Stimulated activated CD8-positive, alpha-beta memory T cell treated with anti-CD3 and anti-CD28 coated beads, Interleukin-15, amount 100 ng/mL, for 1 hour (primary cell): ENCODE measurements at regions not wholly inside any gene's neighbourhood (a gene's known extent, or its start where the extent isn't known, plus 50 kb on each side); places are given as distances from the start of the nearest gene placed in this dataset.

Experiments
- DNase-seq: peaks from one replicate; pipeline ENCODE4 v3.0.0-alpha.2; 2020; ENCODE audit warnings: low read depth

DNA sequence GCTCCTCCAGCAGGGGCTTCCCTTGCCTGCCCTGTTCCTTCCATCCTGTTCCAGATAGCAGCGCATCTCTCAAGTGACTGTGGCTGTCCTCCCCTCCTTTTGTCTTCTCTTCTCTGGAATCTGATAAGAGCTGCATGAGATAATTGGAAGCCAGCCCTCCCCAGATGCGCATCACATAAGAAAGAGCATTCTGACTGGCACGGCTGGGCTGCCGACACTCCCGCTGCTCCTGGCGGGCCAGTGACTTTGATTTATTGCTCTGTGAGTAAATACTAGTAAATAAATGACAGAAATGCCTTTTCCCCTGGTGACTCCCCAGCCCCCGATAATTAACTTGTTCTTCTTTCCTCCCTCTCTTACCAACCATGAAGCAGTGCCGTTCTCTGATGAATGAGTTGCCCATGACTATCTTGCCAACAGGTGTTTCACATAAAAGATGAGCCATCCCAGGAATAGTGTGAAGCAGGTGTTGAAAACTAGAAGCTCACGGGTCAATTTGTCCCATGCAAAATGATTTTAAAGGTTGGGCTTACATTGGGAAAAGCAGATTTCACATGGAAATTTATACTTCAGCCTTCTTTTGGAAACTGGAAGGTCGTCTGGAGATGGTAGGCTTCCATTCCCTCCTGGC, 212.3 kb downstream of the ERCC6L2 start:
- DNase-seq = no peak

DNA sequence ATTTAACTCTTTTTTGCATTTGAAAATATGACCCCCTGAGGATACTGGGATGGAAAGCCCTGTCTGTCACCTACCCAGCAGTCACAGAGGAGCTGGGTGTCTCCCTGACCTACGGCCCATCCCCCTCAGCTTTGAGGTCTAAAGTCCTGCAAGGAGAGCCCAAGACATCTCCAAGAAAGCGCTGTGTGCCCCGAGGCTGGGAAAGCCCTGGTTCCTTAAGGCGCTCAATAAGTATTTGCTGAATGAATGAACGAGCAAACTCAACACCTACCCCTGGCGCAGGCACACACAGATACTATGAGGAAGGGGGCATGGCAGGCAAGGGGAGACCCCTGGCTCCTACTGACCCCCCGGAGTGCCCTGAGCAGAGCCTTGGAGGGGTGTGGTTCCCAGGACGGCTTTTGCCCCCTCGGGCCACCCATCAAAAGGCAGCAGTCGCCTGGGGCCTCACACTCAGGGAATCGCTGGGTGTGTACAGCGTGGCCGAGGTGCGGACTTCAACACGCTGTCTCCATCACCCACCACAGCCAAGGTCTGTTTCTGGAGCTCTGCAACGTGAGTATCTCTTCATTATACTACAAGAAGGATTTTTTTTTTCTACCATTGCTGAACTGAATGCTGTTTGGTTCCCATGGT, 211.6 kb downstream of the ERCC6L2 start:
- DNase-seq = no peak

- no peak for DNase-seq
These were observed 210.1 kb downstream of the ERCC6L2 start for GRCh38 chr9:96085491-96086143.

GRCh38 chr9:96084331-96084734, 208.8 kb downstream of the ERCC6L2 start:
- no peak for DNase-seq

- no peak for DNase-seq
These were observed 207.2 kb downstream of the ERCC6L2 start for GRCh38 chr9:96082516-96083232.

GRCh38 chr9:96080364-96080763, 204.9 kb downstream of the ERCC6L2 start:
- DNase-seq = no peak

DNA sequence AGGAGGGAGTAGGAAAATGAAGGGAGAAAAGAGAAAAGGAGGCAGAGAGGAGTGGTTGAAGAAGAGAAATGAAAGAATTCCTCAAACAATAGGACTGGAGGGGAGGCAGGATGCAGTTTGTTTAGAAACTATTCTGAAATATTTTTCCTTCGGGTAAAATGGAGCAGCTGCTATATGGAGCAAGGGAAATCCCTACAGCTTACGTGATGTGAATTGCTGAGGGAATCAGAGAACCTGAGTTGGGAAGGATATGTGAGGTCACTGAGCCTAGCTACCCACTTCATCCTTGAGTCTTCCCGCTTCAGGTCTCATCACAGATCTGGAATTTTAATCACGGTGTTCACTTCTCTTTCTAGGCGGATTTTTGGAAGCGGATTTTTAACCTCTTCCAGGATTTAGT, 204.3 kb downstream of the ERCC6L2 start:
- no peak for DNase-seq

DNA sequence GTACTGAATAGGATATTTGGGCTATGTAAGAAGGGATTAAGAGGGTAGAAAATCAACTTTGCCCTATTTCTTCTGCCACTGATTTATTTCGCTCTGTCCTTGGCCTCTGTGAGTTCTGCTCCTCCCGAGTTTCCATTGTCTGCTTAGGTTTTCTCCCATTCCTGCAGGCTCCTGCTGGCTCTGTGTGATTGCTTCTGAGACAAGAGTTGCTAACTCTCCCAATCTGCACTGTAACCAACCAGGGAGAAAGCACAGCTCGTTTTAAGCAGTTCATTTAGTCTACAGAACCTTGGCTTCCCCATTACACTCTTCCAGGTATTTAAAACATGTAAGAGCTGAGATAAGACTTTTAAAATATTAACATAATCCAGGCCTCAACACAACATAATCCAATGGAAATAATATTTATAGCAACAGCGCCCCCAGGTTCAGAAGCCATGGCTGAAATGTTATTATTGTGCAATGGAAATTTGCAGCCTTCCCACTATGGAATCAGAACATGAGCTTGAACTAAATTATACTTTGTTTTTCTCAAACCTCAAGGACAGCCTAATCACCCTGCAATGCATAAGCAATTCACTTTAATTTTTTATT, 203.5 kb downstream of the ERCC6L2 start:
- no peak for DNase-seq

GRCh38 chr9:96075757-96076156, 200.3 kb downstream of the ERCC6L2 start:
- no peak for DNase-seq

DNA sequence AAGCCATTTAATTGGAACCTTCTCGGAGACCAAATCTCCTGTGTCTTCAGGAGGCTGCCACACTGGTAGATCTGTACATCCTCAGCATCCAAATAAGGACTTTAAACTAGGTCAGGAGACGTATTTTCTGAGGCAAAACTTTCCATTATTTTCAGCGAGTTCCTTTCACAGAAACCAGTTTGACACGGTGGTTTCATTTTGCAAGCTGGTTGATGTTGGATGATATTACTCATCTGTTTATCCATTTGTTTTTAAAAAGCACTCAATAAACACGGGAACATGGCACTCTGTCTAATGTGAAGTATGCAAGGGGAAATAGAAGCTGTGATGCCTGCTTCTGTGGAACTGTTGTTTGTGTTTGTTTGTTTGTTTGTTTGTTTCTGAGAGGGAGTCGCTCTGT, 199.6 kb downstream of the ERCC6L2 start:
- DNase-seq = no peak

- no peak for DNase-seq
These were observed 198.3 kb downstream of the ERCC6L2 start for GRCh38 chr9:96073531-96074480.

GRCh38 chr9:96072930-96073329, 197.4 kb downstream of the ERCC6L2 start:
- no peak for DNase-seq

- DNase-seq = no peak
These were observed 196.3 kb downstream of the ERCC6L2 start for GRCh38 chr9:96071815-96072124.

- DNase-seq = no peak
These were observed 195.8 kb downstream of the ERCC6L2 start for GRCh38 chr9:96071076-96071814.

- DNase-seq = no peak
These were observed 194.2 kb downstream of the ERCC6L2 start for GRCh38 chr9:96069629-96070220.

DNA sequence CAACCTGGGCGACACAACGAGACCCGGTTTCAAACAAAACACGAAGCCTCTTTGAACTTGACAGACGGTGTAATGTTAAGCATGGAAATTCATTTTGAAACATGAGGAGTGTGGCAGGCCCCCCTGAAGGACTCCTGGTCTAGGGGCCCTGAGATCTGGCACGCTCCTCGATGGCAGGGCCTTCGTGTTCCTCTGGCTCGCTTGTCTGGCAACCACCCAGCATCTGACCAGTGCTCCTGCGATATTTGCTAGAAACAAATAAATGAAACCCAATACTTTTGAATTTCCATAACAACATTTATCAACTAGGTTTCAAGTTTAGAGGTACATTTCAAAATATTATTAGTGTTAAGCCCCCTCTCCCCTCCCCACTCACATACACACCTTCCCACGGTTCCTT, 193.0 kb downstream of the ERCC6L2 start:
- DNase-seq = no peak

DNA sequence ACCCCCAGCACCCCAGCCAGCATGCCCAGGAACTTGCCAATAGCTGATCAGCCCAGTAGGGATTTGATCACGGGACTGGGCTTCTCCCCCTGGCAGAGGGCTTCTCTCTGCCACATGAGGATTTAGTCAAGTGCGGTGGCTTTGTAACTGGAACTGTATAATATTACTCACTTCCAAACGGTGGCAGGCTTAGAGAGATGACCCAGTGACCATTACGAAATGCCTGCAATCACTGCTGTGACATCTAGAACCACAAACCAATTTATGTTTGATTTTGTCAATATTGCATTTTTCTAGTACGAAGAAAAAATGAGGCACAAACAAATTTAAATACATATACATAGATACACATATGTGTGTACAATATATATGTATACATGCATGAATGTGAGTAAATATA, 192.1 kb downstream of the ERCC6L2 start:
- no peak for DNase-seq

- DNase-seq = no peak
These were observed 191.5 kb downstream of the ERCC6L2 start for GRCh38 chr9:96067004-96067403.

GRCh38 chr9:96065482-96066251, 190.2 kb downstream of the ERCC6L2 start:
- no peak for DNase-seq
